ENCODE measurements at regions not wholly inside any gene's neighbourhood (a gene's known extent, or its start where the extent isn't known, plus 50 kb on each side); places are given as distances from the start of the nearest gene placed in this dataset.

DNA sequence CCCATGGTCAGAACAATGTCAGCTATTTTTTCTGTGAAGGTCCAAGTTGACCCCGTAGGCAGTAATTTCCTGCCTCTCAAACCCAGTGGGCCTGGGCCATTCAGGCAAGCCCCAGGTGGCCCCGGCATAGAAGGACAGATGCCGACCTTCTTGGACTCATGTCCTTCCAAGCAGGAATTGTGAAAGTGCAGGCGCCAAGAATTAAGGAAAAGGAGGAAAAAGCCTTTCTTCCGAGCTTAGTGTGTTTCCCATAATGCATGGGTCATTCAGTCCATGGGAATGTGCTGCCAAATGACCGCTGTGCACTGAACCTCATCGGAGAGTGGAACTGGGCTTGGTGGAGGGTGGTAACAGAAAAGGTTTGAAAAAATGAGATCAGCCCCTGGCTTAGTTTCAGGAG is 196.5 kb upstream of the HS3ST1 start:
- ChIA-PET CTCF (ENCODE audit: low intra/inter-chr PET ratio, low total read pairs) (no interaction called here), POLR2A (no interaction called here)
- H3K4me2 ChIP-seq (ENCODE audit: low read depth, low read length), result no peak overlapping the region
- H3K79me2 ChIP-seq (ENCODE audit: insufficient read depth, low read length), result no peaks in the 10 kb centered on the region
- no peak overlapping the region for H3K9ac ChIP-seq (ENCODE audit: insufficient read depth, low read depth, low read length)
- H3K27me3 ChIP-seq (ENCODE audit: control insufficient read depth in 1 of 2, insufficient read depth in 2 of 2, low read length in 2 of 2), result no peaks in the 10 kb centered on the region
- peaks cover 67% of the 10 kb centered on the region for H3K9me3 ChIP-seq (ENCODE audit: low read length)
- no peaks in the 10 kb centered on the region for H4K20me1 ChIP-seq (ENCODE audit: insufficient read depth, low read length)
- DNase-seq (ENCODE audit: low spot score) (no peak), FAIRE-seq (no peak), ATAC-seq (no peak)
- 18% methylated on average over 7 of the region's 7 CpGs for WGBS (ENCODE audit: low lambda C conversion rate)
- no peak overlapping the region for H3K27ac ChIP-seq (ENCODE audit: extremely low read length, insufficient read depth, low read length)
- no peak overlapping the region for H3K4me3 ChIP-seq (replicated peaks in 1 of 3; ENCODE audit: insufficient read depth in 1 of 3, low read depth in 2 of 3, low read length in 3 of 3)
- in situ Hi-C loops (cut with HindIII; ENCODE audit: extremely low pct_ligation_motif_present, low pct_unique_long_range_greater_than_20kb), result no loop called here
- H3K36me3 ChIP-seq (replicated peaks in 1 of 2; ENCODE audit: control insufficient read depth in 1 of 2, insufficient read depth in 2 of 2, low read length in 2 of 2), result no peaks in the 10 kb centered on the region
- TF ChIP-seq FOXK1 (CRISPR knock-in tag; IDR thresholded peaks at IDR 0.05; ENCODE audit: borderline replicate concordance, low read depth), result no peak
- no peak for TF ChIP-seq ZNF264 (CRISPR knock-in tag; IDR thresholded peaks at IDR 0.05)
- TF ChIP-seq SMAD3 (CRISPR knock-in tag; IDR thresholded peaks at IDR 0.05), result no peak
- TF ChIP-seq HOXA5 (CRISPR knock-in tag; IDR thresholded peaks at IDR 0.05), result no peak
- TF ChIP-seq HNF4G (IDR thresholded peaks at IDR 0.05; ENCODE audit: borderline replicate concordance, low read depth, low read length), result no peak
- no peak for TF ChIP-seq HNF4G (CRISPR knock-in tag; IDR thresholded peaks at IDR 0.05; ENCODE audit: borderline replicate concordance, low read depth)
- TF ChIP-seq PRDM10 (CRISPR knock-in tag; IDR thresholded peaks at IDR 0.05; ENCODE audit: low read depth), result no peak
- no peak for TF ChIP-seq KLF16 (CRISPR knock-in tag; IDR thresholded peaks at IDR 0.05)
- BruUV-seq (replicated peaks), result no TSS peak
- no peak overlapping the region for H2AFZ ChIP-seq (ENCODE audit: low read length)
- intact Hi-C loops (cut with micrococcal nuclease; ENCODE audit: unreplicated experiment), result no loop called here
- H3K4me1 ChIP-seq (ENCODE audit: insufficient read depth, low read length), result no peaks in the 10 kb centered on the region

All from HepG2 (cell line).